Endothelial cell of umbilical vein (primary cell): ENCODE measurements at regions not wholly inside any gene's neighbourhood (a gene's known extent, or its start where the extent isn't known, plus 50 kb on each side); places are given as distances from the start of the nearest gene placed in this dataset.

ENCODE experiments used
- EZH2 ChIP-seq: IDR thresholded peaks from 2 replicates; pipeline ENCODE4 v1.6.1; 2012; ENCODE audit warnings: borderline replicate concordance, low read depth, mild to moderate bottlenecking, moderate library complexity, low read length, inconsistent platforms; ENCODE audit not compliant: severe bottlenecking
- FOS ChIP-seq: IDR thresholded peaks from 2 replicates; pipeline ENCODE4 v1.6.1; 2011; ENCODE audit warnings: mild to moderate bottlenecking, low read length, moderate library complexity, borderline replicate concordance; ENCODE audit not compliant: insufficient read depth
- GATA2 ChIP-seq: IDR thresholded peaks from 2 replicates; pipeline ENCODE4 v1.7.0; 2011; ENCODE audit warnings: low read depth, mild to moderate bottlenecking, moderate library complexity, mixed read lengths, low read length; ENCODE audit not compliant: insufficient read length, insufficient read depth
- JUN ChIP-seq: IDR thresholded peaks from 2 replicates; pipeline ENCODE4 v1.6.1; 2011; ENCODE audit warnings: borderline replicate concordance, low read depth; ENCODE audit not compliant: insufficient read length, insufficient read depth
- MYC ChIP-seq: IDR thresholded peaks from one replicate; pipeline ENCODE4 v1.6.1; 2011; ENCODE audit warnings: mild to moderate bottlenecking, low read depth, low read length
- POLR2A ChIP-seq: IDR thresholded peaks from 2 replicates; pipeline ENCODE4 v1.6.1; 2012; ENCODE audit warnings: low read depth, mild to moderate bottlenecking, control low read depth, low read length
- POLR2AphosphoS5 ChIP-seq: IDR thresholded peaks from 2 replicates; pipeline ENCODE4 v1.6.1; 2012; ENCODE audit warnings: low read depth, mild to moderate bottlenecking, control low read depth, low read length, moderate library complexity; ENCODE audit not compliant: insufficient read depth
- TF ChIP-seq, protein P1 (sequence below), 2 donors: IDR thresholded peaks; 1 replicate in 1 of 2; 2 replicates in 1 of 2; pipeline ENCODE4 v1.5.1; 2011; ENCODE audit warnings: low read length in 2 of 2, mild to moderate bottlenecking in 2 of 2, moderate library complexity in 2 of 2, control low read depth in 1 of 2, inconsistent platforms in 1 of 2, low read depth in 1 of 2; ENCODE audit not compliant: insufficient read depth in 1 of 2; ENCODE audit errors: extremely low read depth in 1 of 2
- TF ChIP-seq, protein P2 (sequence below): IDR thresholded peaks from 2 replicates; pipeline ENCODE4 v1.6.1; 2011; ENCODE audit not compliant: insufficient read depth, insufficient read length

DNA sequence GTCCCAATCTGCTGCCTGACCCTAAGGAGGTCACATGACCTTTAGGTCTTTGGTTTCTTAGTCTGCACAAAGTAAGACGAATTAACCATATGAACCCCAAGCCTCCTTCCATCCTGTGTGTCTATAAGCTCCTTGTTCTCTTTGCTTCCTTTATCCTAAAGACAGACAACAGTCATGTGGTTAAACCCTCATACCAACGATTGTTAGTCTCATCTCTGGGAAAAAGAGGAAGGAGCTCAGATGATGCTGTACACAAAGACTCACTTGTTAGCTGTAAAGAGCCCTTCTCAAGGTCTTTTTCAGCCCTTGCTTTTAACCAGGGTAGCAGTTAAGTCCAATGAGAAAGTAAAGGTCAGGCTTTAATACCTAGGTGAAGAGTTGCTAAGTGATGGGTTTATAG is 443.7 kb downstream of the TNS1 start:
- TF ChIP-seq POLR2A: no peak
- TF ChIP-seq, protein P1, sequence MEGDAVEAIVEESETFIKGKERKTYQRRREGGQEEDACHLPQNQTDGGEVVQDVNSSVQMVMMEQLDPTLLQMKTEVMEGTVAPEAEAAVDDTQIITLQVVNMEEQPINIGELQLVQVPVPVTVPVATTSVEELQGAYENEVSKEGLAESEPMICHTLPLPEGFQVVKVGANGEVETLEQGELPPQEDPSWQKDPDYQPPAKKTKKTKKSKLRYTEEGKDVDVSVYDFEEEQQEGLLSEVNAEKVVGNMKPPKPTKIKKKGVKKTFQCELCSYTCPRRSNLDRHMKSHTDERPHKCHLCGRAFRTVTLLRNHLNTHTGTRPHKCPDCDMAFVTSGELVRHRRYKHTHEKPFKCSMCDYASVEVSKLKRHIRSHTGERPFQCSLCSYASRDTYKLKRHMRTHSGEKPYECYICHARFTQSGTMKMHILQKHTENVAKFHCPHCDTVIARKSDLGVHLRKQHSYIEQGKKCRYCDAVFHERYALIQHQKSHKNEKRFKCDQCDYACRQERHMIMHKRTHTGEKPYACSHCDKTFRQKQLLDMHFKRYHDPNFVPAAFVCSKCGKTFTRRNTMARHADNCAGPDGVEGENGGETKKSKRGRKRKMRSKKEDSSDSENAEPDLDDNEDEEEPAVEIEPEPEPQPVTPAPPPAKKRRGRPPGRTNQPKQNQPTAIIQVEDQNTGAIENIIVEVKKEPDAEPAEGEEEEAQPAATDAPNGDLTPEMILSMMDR (IDR thresholded peaks at IDR 0.05; ENCODE audit: extremely low read depth in 1 of 2, insufficient read depth in 1 of 2, low read depth in 1 of 2, low read length in 2 of 2): no peak
- no peak for TF ChIP-seq JUN
- TF ChIP-seq, protein P2, sequence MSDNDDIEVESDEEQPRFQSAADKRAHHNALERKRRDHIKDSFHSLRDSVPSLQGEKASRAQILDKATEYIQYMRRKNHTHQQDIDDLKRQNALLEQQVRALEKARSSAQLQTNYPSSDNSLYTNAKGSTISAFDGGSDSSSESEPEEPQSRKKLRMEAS: no peak
- no peak for TF ChIP-seq POLR2AphosphoS5
- TF ChIP-seq EZH2: no peak
- no peak for TF ChIP-seq GATA2
- no peak for TF ChIP-seq MYC
- no peak for TF ChIP-seq FOS
